Endodermal cell (in vitro differentiated cells): ENCODE measurements at regions not wholly inside any gene's neighbourhood (a gene's known extent, or its start where the extent isn't known, plus 50 kb on each side); places are given as distances from the start of the nearest gene placed in this dataset.

ENCODE experiments used
- DNase-seq: peaks from one replicate; pipeline ENCODE4 v3.0.0-alpha.2; 2017
- H3K27ac ChIP-seq: 2 replicates; pipeline ENCODE4 v1.5.1; 2013; ENCODE audit warnings: mild to moderate bottlenecking, low read depth, low read length, moderate library complexity
- H3K27me3 ChIP-seq: 2 replicates; pipeline ENCODE4 v1.6.1; 2013; ENCODE audit warnings: mild to moderate bottlenecking, low read length, moderate library complexity; ENCODE audit not compliant: insufficient read depth, control insufficient read depth, poor library complexity, severe bottlenecking
- H3K36me3 ChIP-seq: 2 replicates; pipeline ENCODE4 v1.7.0; 2013; ENCODE audit warnings: mild to moderate bottlenecking, low read length, moderate library complexity; ENCODE audit not compliant: control insufficient read depth, insufficient read depth
- H3K4me1 ChIP-seq: one replicate; pipeline ENCODE4 v1.7.0; 2013; ENCODE audit warnings: low read length; ENCODE audit not compliant: control insufficient read depth, insufficient read depth
- H3K4me3 ChIP-seq: 2 replicates; pipeline ENCODE4 v1.5.1; 2013; ENCODE audit warnings: mild to moderate bottlenecking, low read length, moderate library complexity
- H3K9ac ChIP-seq: 2 replicates; pipeline ENCODE4 v1.6.1; 2013; ENCODE audit warnings: mild to moderate bottlenecking, low read length, moderate library complexity; ENCODE audit not compliant: poor library complexity, severe bottlenecking; ENCODE audit errors: extremely low read depth
- H3K9me3 ChIP-seq: 2 replicates; pipeline ENCODE4 v1.6.1; 2013; ENCODE audit warnings: mild to moderate bottlenecking, low read length, moderate library complexity; ENCODE audit not compliant: control insufficient read depth
- H3K27ac Mint-ChIP-seq: 2 replicates; pipeline ENCODE4 v1.8.0; 2020; ENCODE audit warnings: mixed read lengths
- H3K27me3 Mint-ChIP-seq: 2 replicates; pipeline ENCODE4 v1.8.0; 2021; ENCODE audit warnings: mild to moderate bottlenecking, mixed read lengths; ENCODE audit not compliant: insufficient read depth
- H3K36me3 Mint-ChIP-seq: 2 replicates; pipeline ENCODE4 v1.8.0; 2020; ENCODE audit warnings: low read depth, mixed read lengths
- H3K4me1 Mint-ChIP-seq: 2 replicates; pipeline ENCODE4 v1.8.0; 2020; ENCODE audit warnings: mixed read lengths
- H3K4me3 Mint-ChIP-seq: 2 replicates; pipeline ENCODE4 v1.8.0; 2020; ENCODE audit warnings: mild to moderate bottlenecking, moderate library complexity, mixed read lengths
- H3K9me3 Mint-ChIP-seq: 2 replicates; pipeline ENCODE4 v1.8.0; 2020; ENCODE audit warnings: mild to moderate bottlenecking, mixed read lengths
- WGBS, 2 experiments: methylation state at CpG; one replicate each; pipeline versions ENCODE4 v1.1.5 to v1.1.7; 2013; ENCODE audit warnings: missing lambda C conversion rate in 2 of 2, mixed read lengths in 1 of 2; ENCODE audit not compliant: insufficient coverage in 1 of 2, insufficient read length in 1 of 2; 5-methylcytosine and 5-hydroxymethylcytosine counted together
- TF ChIP-seq, protein P1 (sequence below): fragments of 200-600 bp; sonication (generic); conservative IDR thresholded peaks from 2 replicates; pipeline ENCODE4 v1.5.0; 2021; ENCODE audit warnings: antibody characterized with exemption, mild to moderate bottlenecking

DNA sequence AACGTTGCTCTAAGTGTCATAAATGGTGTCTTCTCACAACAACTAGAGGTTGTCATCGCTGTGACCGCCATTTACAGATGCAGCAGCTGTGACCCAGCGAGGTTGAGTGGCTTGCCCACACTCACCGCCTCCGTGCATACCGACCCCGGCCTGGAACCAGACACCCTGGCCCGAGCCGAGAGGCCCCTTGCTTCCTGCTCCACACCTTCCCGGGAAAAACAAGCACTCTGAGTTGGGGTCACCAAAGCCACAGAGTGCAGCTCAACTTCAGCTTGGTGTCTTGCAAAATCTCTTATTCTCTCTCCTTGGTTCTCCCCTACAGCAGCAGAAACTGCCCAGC lies 115.7 kb upstream of the PPP2R2D start:
- WGBS, 2 experiments = 95 to 98% methylated on average over 6 to 11 of the region's 11 CpGs
- Histone ChIP-seq H3K4me1 (no peaks in the 10 kb centered on the region), H3K4me3 (no peak overlapping the region), H3K27ac (no peak overlapping the region), H3K36me3 (no peaks in the 10 kb centered on the region), H3K9ac (no peak overlapping the region), H3K9me3 (peaks cover 4% of the 10 kb centered on the region), H3K27me3 (no peaks in the 10 kb centered on the region)
- Mint-ChIP-seq H3K27me3 (peaks cover 6% of the 10 kb centered on the region), H3K36me3 (no peaks in the 10 kb centered on the region), H3K27ac (no peak overlapping the region), H3K4me1 (peaks cover 9% of the 10 kb centered on the region), H3K4me3 (no peak overlapping the region), H3K9me3 (peaks cover 30% of the 10 kb centered on the region)
- TF ChIP-seq, protein P1, sequence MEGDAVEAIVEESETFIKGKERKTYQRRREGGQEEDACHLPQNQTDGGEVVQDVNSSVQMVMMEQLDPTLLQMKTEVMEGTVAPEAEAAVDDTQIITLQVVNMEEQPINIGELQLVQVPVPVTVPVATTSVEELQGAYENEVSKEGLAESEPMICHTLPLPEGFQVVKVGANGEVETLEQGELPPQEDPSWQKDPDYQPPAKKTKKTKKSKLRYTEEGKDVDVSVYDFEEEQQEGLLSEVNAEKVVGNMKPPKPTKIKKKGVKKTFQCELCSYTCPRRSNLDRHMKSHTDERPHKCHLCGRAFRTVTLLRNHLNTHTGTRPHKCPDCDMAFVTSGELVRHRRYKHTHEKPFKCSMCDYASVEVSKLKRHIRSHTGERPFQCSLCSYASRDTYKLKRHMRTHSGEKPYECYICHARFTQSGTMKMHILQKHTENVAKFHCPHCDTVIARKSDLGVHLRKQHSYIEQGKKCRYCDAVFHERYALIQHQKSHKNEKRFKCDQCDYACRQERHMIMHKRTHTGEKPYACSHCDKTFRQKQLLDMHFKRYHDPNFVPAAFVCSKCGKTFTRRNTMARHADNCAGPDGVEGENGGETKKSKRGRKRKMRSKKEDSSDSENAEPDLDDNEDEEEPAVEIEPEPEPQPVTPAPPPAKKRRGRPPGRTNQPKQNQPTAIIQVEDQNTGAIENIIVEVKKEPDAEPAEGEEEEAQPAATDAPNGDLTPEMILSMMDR = no peak
- peak; percentile 39 for DNase-seq

DNA sequence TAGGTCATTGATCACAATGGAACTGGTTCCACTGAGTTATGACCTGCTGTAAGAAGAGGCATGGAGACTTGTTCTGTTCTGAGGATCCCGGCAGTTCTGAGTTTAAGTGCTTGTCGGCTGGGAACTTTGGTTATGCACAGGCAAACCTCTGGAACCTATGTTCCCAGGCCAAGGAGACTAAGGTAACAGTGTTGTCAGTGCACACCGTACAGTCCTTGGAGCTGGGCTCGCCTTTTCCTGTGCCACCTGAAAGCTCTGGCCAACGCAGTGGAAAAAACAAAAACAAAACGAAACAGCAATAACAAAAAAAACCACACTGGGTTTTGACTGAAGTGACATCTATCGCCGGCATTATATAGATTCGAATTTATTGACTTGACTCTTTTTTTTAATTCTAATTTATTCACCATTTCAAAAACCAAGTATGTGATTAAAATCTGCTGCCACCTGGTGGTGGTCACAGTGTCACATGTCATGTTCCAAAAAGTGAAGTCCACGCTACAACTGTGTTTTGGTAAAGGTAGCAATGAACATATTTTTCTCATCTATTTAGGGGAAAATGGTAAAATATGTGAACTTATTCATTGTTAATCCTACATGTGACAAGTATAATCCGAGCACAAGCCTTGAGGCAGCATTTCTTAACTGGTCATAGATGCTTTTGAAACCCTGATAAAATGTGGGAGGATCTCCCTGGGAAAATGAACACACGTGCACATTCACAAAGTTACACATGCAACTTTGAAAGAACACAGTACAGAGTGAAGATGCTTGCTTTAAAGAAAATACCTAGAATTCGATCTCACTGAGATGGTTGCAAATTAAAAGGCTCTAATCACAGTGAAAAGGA lies 113.8 kb upstream of the PPP2R2D start:
- Histone ChIP-seq H3K27me3 (no peaks in the 10 kb centered on the region), H3K9me3 (peaks cover 4% of the 10 kb centered on the region), H3K4me1 (no peaks in the 10 kb centered on the region), H3K4me3 (no peak overlapping the region), H3K27ac (no peak overlapping the region), H3K9ac (no peak overlapping the region), H3K36me3 (no peaks in the 10 kb centered on the region)
- Mint-ChIP-seq H3K36me3 (no peaks in the 10 kb centered on the region), H3K4me3 (no peak overlapping the region), H3K27ac (no peak overlapping the region), H3K27me3 (peaks cover 6% of the 10 kb centered on the region), H3K4me1 (peaks cover 9% of the 10 kb centered on the region), H3K9me3 (peaks cover 24% of the 10 kb centered on the region)
- 72 to 75% methylated on average over 12 to 13 of the region's 13 CpGs for WGBS, 2 experiments
- peak; percentile 71 for DNase-seq
- TF ChIP-seq, protein P1 = peak; percentile 91

DNA sequence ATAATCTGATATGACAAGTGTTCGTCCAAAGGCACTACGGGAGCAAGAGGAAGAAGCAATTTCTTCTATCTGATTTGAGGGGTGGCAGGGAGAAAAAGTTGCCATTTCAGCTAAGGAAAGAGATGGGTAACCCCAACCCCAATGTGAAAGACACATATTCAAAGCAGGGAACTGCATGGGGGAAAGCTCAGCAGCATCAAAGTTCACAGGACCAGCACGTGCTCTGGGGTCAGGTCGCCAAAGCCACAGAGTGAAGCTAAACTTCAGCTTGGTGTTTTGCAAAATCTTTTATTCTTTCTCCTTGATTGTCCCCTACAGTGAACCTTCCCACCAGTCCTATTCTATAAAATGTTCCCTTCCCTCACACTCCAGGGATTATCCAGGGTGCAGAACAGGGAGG lies 112.8 kb upstream of the PPP2R2D start:
- peaks cover 9% of the 10 kb centered on the region for H3K4me1 Mint-ChIP-seq
- TF ChIP-seq, protein P1 = no peak

More for the DNA sequence above, 112.8 kb upstream of the PPP2R2D start:
- 86% methylated on average over 3 to 4 of the region's 4 CpGs for WGBS, 2 experiments
- Mint-ChIP-seq H3K27me3 (peaks cover 6% of the 10 kb centered on the region), H3K4me3 (no peak overlapping the region), H3K36me3 (no peaks in the 10 kb centered on the region), H3K27ac (peak overlapping the region; percentile 54), H3K9me3 (peaks cover 16% of the 10 kb centered on the region)
- peaks cover 2% of the 10 kb centered on the region for H3K9me3 ChIP-seq
- no peaks in the 10 kb centered on the region for H3K36me3 ChIP-seq
- H3K4me3 ChIP-seq = no peak overlapping the region
- no peaks in the 10 kb centered on the region for H3K27me3 ChIP-seq
- no peak overlapping the region for H3K9ac ChIP-seq
- peak; percentile 48 for DNase-seq
- H3K27ac ChIP-seq = no peak overlapping the region
- H3K4me1 ChIP-seq = no peaks in the 10 kb centered on the region
